Natural killer cell (primary cell): ENCODE measurements at regions not wholly inside any gene's neighbourhood (a gene's known extent, or its start where the extent isn't known, plus 50 kb on each side); places are given as distances from the start of the nearest gene placed in this dataset.

Source experiments
- ATAC-seq, 3 donors: fragments of 150-1000 bp in 2 of 3; fragments of 200-7000 bp in 1 of 3; cut with Tn5 transposase; 1 replicate in 1 of 3; 2 replicates in 2 of 3; pipeline ENCODE4 v1.10.0; 2021; ENCODE audit warnings: mild to moderate bottlenecking in 2 of 3, moderate library complexity in 2 of 3
- DNase-seq, 2 donors: peaks; one replicate each; pipeline versions ENCODE4 v3.0.0 to v3.0.0-alpha.2; 2013 to 2021; ENCODE audit warnings: mixed read lengths in 1 of 2
- H3K27ac ChIP-seq: one replicate; pipeline ENCODE4 v1.5.1; 2013; ENCODE audit warnings: mild to moderate bottlenecking, low read length
- H3K27me3 ChIP-seq: one replicate; pipeline ENCODE4 v1.6.1; 2013; ENCODE audit warnings: low read length; ENCODE audit not compliant: control insufficient read depth, insufficient read depth
- H3K36me3 ChIP-seq: one replicate; pipeline ENCODE4 v1.6.1; 2013; ENCODE audit warnings: low read length; ENCODE audit not compliant: control insufficient read depth, insufficient read depth
- H3K4me1 ChIP-seq: one replicate; pipeline ENCODE4 v1.6.1; 2013; ENCODE audit warnings: low read length; ENCODE audit not compliant: control insufficient read depth, insufficient read depth
- H3K4me3 ChIP-seq: one replicate; pipeline ENCODE4 v1.5.1; 2013; ENCODE audit warnings: low read length
- H3K9me3 ChIP-seq: one replicate; pipeline ENCODE4 v1.6.1; 2013; ENCODE audit warnings: low read length; ENCODE audit not compliant: control insufficient read depth, insufficient read depth
- H3K27ac Mint-ChIP-seq, 2 donors: one replicate each; pipeline ENCODE4 v1.8.0; 2022; ENCODE audit warnings: mild to moderate bottlenecking in 2 of 2, mixed read lengths in 2 of 2, moderate library complexity in 1 of 2
- H3K27me3 Mint-ChIP-seq, 2 donors: one replicate each; pipeline ENCODE4 v1.8.0; 2022; ENCODE audit warnings: low read depth in 2 of 2, mixed read lengths in 2 of 2
- H3K36me3 Mint-ChIP-seq: one replicate; pipeline ENCODE4 v1.8.0; 2022; ENCODE audit warnings: mixed read lengths
- H3K4me1 Mint-ChIP-seq, 2 donors: one replicate each; pipeline ENCODE4 v1.8.0; 2022; ENCODE audit warnings: mixed read lengths in 2 of 2
- H3K4me3 Mint-ChIP-seq: one replicate; pipeline ENCODE4 v1.8.0; 2022; ENCODE audit warnings: mild to moderate bottlenecking, moderate library complexity, mixed read lengths
- H3K9me3 Mint-ChIP-seq, 2 donors: one replicate each; pipeline ENCODE4 v1.8.0; 2022; ENCODE audit warnings: mixed read lengths in 2 of 2
- WGBS: methylation state at CpG from one replicate; pipeline ENCODE4 v1.1.7; 2013; ENCODE audit warnings: missing lambda C conversion rate; ENCODE audit not compliant: insufficient coverage; 5-methylcytosine and 5-hydroxymethylcytosine counted together
- intact Hi-C: fragments of 100-400 bp; cut with micrococcal nuclease; formaldehyde crosslinking; loops from one replicate; pipeline ENCODE4 v1.14.2; 2022
- TF ChIP-seq, protein P1 (sequence below): fragments of 200-600 bp; IDR thresholded peaks from one replicate; pipeline ENCODE4 v1.8.0; 2022; ENCODE audit warnings: antibody characterized with exemption

DNA sequence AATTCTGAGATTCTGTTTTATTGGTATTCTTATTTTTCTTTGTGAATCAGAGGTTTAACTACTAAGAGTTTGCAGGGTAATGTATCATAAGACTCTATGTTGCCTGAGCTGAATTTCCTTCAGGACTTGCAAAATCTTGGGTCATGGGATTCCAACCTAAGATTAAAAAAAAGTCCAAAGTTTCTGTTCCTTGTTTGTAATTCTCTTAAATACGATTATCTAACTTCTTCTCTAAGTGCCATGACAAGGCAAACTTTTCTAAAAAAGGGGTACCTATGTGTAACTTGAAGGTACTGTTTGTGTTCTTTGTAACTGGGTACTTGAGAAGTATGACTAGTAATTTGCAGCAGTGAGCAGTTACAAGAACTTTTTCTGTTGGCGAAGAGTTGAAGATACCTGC is 181.3 kb upstream of the ZEB2 start:
- H3K4me1 ChIP-seq: no peaks in the 10 kb centered on the region
- intact Hi-C loops: no loop called here
- H3K9me3 ChIP-seq: no peaks in the 10 kb centered on the region
- TF ChIP-seq, protein P1, sequence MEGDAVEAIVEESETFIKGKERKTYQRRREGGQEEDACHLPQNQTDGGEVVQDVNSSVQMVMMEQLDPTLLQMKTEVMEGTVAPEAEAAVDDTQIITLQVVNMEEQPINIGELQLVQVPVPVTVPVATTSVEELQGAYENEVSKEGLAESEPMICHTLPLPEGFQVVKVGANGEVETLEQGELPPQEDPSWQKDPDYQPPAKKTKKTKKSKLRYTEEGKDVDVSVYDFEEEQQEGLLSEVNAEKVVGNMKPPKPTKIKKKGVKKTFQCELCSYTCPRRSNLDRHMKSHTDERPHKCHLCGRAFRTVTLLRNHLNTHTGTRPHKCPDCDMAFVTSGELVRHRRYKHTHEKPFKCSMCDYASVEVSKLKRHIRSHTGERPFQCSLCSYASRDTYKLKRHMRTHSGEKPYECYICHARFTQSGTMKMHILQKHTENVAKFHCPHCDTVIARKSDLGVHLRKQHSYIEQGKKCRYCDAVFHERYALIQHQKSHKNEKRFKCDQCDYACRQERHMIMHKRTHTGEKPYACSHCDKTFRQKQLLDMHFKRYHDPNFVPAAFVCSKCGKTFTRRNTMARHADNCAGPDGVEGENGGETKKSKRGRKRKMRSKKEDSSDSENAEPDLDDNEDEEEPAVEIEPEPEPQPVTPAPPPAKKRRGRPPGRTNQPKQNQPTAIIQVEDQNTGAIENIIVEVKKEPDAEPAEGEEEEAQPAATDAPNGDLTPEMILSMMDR: no peak
- Mint-ChIP-seq H3K27me3 (no peaks in the 10 kb centered on the region), H3K9me3 (peaks cover 0 to 2% of the 10 kb centered on the region in 2 donors), H3K27ac (no peak overlapping the region), H3K4me1 (peaks cover 0 to 17% of the 10 kb centered on the region in 2 donors), H3K36me3 (no peaks in the 10 kb centered on the region), H3K4me3 (no peak overlapping the region)
- peak overlapping the region; percentile 47 for H3K27ac ChIP-seq
- DNase-seq: no peak
- no peaks in the 10 kb centered on the region for H3K36me3 ChIP-seq
- no peak overlapping the region for H3K4me3 ChIP-seq
- 80% methylated on average over 1 of the region's 2 CpGs for WGBS
- no peak for ATAC-seq
- H3K27me3 ChIP-seq: no peaks in the 10 kb centered on the region

- H3K36me3 Mint-ChIP-seq: peaks cover 5% of the 10 kb centered on the region
- H3K27me3 Mint-ChIP-seq: no peaks in the 10 kb centered on the region
- H3K27ac ChIP-seq: no peak overlapping the region
- peaks cover 0 to 2% of the 10 kb centered on the region in 2 donors for H3K9me3 Mint-ChIP-seq
- H3K4me3 Mint-ChIP-seq: no peak overlapping the region
- DNase-seq (no peak), ATAC-seq (no peak)
- H3K4me1 Mint-ChIP-seq: peaks cover 7 to 19% of the 10 kb centered on the region in 2 donors
- 95% methylated on average over 3 of the region's 3 CpGs for WGBS
- no peaks in the 10 kb centered on the region for H3K4me1 ChIP-seq
- H3K27me3 ChIP-seq: no peaks in the 10 kb centered on the region
- H3K9me3 ChIP-seq: no peaks in the 10 kb centered on the region
- no peak overlapping the region for H3K27ac Mint-ChIP-seq
- intact Hi-C loops: no loop called here
- TF ChIP-seq, protein P1: no peak
- no peaks in the 10 kb centered on the region for H3K36me3 ChIP-seq
- H3K4me3 ChIP-seq: no peak overlapping the region
These were observed 178.2 kb upstream of the ZEB2 start for GRCh38 chr2:144698156-144698555.

DNA sequence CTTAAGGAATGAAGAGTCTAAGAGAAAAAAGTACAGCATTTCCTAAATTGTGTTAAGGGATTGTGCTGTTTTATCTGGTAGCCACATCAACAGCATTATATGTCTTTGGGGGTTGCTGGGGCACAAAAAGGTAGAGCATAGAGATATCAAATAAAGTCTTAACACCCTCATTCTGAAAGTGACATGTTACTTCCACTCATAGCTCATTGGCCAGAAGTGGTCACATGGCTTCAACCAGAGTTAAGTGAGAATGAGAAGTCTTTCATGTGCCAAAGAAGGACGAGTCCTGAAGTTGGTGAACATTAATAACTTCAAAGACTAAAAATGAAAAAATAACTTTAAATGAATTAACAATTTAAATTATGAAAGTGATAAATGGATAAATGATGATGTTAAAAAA is 175.7 kb upstream of the ZEB2 start:
- Histone ChIP-seq H3K27me3 (no peaks in the 10 kb centered on the region), H3K4me1 (no peaks in the 10 kb centered on the region), H3K9me3 (no peaks in the 10 kb centered on the region), H3K36me3 (no peaks in the 10 kb centered on the region), H3K4me3 (no peak overlapping the region), H3K27ac (no peak overlapping the region)
- no peak for ATAC-seq
- TF ChIP-seq, protein P1: no peak
- no peak overlapping the region for H3K4me3 Mint-ChIP-seq
- intact Hi-C loops: no loop called here
- H3K27me3 Mint-ChIP-seq: no peaks in the 10 kb centered on the region
- no peak overlapping the region for H3K27ac Mint-ChIP-seq
- peaks cover 23 to 29% of the 10 kb centered on the region in 2 donors for H3K4me1 Mint-ChIP-seq
- no peak for DNase-seq
- peaks cover 5% of the 10 kb centered on the region for H3K36me3 Mint-ChIP-seq
- H3K9me3 Mint-ChIP-seq: peaks cover 0 to 2% of the 10 kb centered on the region in 2 donors
- no CpG with 5 or more reads among the region's 1 CpG for WGBS

- no peaks in the 10 kb centered on the region for H3K27me3 Mint-ChIP-seq
- H3K4me1 Mint-ChIP-seq: peaks cover 23 to 29% of the 10 kb centered on the region in 2 donors
- TF ChIP-seq, protein P1: no peak
- peaks cover 5% of the 10 kb centered on the region for H3K36me3 Mint-ChIP-seq
- no peaks in the 10 kb centered on the region for H3K27me3 ChIP-seq
- H3K9me3 Mint-ChIP-seq: peaks cover 0 to 2% of the 10 kb centered on the region in 2 donors
- H3K27ac Mint-ChIP-seq: peak overlapping the region in 1 of 2 donors; percentile 65
- no peak overlapping the region for H3K4me3 ChIP-seq
- H3K9me3 ChIP-seq: no peaks in the 10 kb centered on the region
- no peak overlapping the region for H3K4me3 Mint-ChIP-seq
- no peaks in the 10 kb centered on the region for H3K36me3 ChIP-seq
- DNase-seq (no peak), ATAC-seq (no peak)
- intact Hi-C loops: no loop called here
- no peaks in the 10 kb centered on the region for H3K4me1 ChIP-seq
- no peak overlapping the region for H3K27ac ChIP-seq
- 100% methylated on average over 1 of the region's 1 CpG for WGBS
These were observed 174.5 kb upstream of the ZEB2 start for GRCh38 chr2:144694456-144694855.
